Endometrium (tissue), 2 donors: ENCODE measurements at regions not wholly inside any gene's neighbourhood (a gene's known extent, or its start where the extent isn't known, plus 50 kb on each side); places are given as distances from the start of the nearest gene placed in this dataset.
A peak's percentile ranks its signal among the peaks of the same experiment; 100 is the strongest.
"Not testable (repeated sequence)": the region's sequence is repeated elsewhere in the genome, so short reads cannot be mapped to it uniquely, and the experiment has no call there.

Experiments
- FAIRE-seq: peaks from 2 replicates; lab custom pipeline; 2012; peaks lifted over from hg19 to GRCh38; lab: Jason Lieb, UNC
- donor health status: control.
- donor health status: control.

GRCh38 chr18:46179306-46179705 lies 75.1 kb downstream of the HAUS1 start:
- FAIRE-seq, result no peak

DNA sequence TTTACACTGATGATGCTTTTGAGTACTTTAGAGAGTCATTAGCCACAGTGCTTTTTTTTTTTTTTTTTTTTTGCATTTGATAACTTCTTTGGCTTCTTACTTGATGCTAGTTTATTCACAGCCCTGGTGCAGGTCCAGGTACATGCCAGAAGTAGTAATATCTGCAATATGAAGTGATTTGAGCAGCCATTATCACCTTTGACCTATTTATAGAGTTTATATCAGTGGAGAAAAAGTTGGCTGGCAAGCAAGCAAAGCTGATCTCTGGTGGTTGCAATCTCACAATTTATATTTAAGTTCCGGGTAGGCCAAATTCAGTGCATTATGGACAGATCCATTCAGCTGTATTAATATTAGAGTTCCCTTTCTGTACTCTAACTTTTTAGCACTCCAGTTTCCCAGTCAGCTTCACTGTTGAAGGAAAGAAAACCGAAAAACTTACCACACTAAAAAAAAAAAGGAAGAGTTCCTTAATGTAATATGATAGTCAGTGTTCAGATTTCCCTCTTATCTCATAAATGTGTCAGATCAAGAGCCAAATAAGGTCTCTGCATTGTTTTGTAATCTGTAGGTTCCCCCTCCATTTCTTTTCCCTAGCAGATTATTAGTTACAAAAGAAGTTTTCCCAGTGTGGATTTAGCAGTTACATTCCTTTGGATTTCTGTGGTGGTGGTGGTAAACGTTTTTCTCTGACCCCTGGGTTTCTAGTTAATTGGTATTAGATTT lies 78.6 kb downstream of the HAUS1 start:
- no peak for FAIRE-seq

DNA sequence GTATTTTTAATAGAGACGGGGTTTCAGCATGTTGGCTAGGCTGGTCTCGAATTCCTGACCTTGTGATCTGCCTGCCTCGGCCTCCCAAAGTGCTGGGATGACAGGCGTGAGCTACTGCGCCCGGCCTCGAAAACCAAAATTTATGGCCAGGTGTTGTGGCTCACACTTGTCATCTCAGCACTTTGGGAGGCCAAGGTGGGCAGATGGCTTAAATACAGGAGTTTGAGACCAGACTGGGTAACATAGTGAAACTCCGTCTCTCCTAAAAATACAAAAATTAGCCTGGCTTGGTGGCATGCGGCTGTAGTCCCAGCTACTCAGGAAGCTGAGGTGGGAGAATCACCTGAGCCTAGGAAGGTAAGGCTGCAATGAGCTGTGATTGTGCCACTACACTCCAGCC lies 80.1 kb downstream of the HAUS1 start:
- not testable (repeated sequence) for FAIRE-seq

DNA sequence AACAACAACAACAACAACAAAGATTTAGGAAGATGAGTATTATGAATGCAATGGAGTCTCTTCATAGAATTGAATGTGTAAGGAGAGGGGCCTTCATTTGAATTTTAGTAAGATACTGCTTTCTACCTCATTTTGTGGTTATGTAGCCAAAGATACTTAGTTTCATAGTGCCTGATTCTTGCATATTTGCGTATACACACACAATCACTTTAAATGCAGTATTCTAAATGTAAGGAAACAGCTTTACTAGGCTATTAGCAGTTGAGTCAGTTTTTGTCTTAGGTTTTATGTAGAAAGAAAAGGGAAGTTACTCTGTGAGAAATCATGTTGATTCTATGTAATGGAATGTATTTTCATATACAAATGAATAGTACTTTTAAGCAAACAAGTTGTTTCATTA lies 80.5 kb downstream of the HAUS1 start:
- no peak for FAIRE-seq

DNA sequence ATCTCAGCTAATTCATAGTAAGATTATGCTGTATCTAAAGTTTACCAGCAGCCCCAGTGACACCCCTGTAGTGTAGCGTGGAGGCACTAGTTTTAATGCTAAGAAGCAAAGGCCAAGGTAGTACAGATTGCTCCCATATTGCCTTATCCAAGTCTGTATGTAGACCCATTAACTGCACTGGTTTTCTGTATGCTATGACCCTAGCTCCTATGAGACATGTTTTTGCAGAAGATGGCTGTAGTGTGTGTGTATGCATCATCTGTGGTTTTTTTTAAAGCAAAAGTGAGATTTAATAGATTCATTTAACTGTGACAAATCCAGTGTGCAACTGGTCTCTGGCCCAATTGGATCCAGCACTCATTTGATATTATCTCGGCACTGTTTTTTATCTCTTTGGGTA lies 86.5 kb downstream of the HAUS1 start:
- no peak for FAIRE-seq

DNA sequence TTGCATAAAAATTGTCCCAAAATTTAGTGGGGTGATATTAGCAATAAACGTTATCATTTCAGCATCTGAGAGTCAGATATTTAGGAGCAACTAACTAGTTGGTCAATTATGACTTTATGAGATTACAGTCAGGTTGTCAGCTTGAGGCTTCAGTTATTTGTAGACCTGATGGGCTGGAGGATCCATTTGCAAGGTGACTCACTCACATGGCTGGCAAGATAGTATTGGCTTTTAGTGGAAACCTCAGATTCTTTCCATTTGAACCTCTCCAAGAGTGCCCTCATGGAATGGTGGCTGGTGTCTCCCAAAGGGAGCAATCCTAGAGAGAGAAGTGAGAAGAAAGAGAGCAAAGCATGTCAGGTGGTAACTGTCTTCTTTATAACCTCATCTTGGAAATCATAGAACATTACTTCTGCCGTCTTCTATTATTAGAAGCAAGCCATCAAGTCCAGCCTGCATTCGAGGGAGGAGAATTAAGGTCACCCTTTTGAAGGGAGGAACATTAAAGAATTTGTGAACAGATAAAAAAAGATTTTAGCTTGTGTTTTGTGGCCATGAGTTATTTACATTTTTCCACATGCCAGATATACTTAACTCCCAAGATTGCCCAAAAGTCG lies 92.5 kb downstream of the HAUS1 start:
- FAIRE-seq, result no peak

DNA sequence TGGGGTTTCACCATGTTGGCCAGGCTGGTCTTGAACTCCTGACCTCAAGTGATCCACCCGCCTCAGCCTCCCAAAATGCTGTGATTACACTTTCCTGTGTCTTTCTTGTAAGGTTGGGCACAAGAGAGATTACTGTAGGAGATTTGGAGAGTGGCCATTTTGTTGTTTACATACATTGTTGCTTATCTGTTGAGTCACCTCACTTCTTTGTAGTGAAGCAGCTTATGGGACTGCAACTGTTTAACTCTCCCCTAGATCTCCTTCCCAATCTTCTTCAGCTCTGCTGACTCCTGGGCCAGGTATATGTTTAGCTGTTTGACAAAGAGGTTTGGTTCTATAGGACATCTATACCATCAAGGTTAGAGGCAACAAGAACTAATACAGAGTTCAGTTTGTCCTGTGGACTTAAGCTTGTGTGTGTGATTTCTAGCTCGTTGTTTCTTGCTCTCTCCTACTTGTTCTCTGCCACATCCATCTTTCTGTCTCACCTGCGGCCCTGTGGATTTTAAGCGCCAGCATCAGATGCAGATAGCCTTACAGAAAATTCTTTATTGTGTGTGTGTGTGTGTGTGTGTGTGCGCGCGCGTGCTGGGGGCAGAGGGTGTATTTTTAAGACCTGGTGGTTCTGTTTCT lies 95.4 kb downstream of the HAUS1 start:
- no peak for FAIRE-seq

- FAIRE-seq, result not testable (repeated sequence)
These were observed 96.2 kb downstream of the HAUS1 start for GRCh38 chr18:46200178-46201055.

DNA sequence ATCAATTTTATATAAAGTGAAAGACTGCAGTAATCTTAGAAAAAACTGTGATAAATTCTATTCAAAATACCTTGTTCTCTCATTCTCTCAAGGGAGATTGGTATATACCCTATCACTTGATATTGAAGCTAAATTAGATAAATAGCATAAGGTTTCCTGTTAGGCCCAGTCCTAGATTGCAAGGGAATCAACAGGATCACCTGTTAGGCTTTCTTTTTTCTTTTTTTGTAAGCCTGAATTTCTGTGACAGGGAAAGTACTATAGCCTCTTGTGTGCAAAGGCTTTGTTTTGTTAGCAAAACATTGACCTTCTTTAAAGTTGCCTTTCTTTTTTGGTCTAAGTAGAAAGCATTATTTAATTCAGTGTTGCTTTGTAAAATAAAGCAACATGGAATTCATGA lies 100.0 kb downstream of the HAUS1 start:
- FAIRE-seq, result no peak

GRCh38 chr18:46207985-46208384 lies 103.8 kb downstream of the HAUS1 start:
- no peak for FAIRE-seq

- FAIRE-seq, result no peak
These were observed 105.0 kb downstream of the HAUS1 start for GRCh38 chr18:46209161-46209560.

DNA sequence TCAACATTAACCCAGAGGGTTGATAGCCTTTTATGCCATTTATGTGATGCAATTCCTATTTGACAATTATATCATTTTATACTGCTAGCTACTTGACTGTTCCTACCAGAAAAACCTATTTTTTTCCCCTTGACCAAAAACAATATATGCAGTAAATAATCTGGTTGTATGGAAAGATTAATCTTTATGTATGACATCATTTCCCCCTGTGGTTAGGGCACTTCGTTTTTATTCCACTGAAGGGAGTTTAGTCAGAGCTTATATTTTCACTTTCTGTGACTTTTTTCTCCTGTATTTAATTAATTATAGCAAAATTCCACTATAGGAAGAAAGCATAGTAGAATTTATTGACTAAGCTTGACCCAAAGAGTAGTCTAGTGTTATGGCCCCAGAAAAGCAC lies 107.6 kb downstream of the HAUS1 start:
- FAIRE-seq, result no peak

DNA sequence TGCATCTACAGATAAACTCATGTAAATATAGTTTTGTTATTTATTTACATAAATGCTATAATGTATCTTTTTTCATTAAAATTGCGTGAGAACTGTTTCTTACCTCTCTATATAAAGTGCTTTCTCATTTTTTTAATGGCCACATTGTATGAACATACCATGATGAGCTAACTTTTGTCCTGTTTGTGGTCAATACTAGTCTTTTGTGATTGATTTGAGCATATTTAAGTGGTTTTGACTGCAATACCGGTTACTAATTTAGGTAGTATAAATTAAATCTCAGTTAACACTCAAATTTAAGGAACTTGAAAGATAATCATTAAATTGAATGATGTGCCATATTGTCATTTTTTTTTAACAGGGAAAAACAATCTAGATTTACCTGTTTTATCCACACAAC lies 108.2 kb downstream of the HAUS1 start:
- no peak for FAIRE-seq

- peak; percentile 18 for FAIRE-seq
These were observed 109.1 kb downstream of the HAUS1 start for GRCh38 chr18:46213295-46213694.

GRCh38 chr18:46214435-46214834 lies 110.2 kb downstream of the HAUS1 start:
- FAIRE-seq, result no peak

GRCh38 chr18:46215902-46216723 lies 111.9 kb downstream of the HAUS1 start:
- FAIRE-seq, result no peak

GRCh38 chr18:46220116-46220515 lies 115.9 kb downstream of the HAUS1 start:
- no peak for FAIRE-seq

GRCh38 chr18:46222093-46222492 lies 117.9 kb downstream of the HAUS1 start:
- no peak for FAIRE-seq

DNA sequence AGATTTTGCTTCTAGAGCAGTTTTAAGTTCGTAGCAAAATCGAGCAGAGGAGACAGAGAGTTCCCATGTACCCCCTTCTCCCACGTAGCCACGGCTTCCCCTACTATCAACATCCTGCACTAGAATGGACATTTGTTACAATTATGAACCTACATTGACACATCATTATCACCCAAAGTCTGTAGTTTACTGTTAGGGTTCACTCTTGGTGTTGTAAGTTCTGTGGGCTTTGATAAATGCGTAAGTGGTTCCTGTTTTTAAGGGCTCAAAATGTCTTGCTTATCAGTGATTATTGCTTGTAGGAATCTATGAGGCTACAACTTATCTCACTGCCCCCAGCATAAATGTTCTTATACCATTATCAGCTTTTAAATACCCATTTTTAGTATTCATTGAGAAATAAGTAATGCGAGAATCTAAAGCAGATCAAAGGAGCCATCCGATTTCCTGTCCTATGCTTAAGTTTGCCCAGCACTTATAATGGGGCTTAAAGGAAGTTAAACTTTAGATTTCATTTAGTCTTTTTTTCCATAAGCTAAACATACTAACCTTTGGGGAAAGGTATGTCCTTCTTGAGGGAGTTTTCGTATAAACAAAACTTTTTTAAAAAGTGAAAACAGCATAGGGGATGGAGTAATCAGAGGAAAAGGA lies 118.7 kb downstream of the HAUS1 start:
- no peak for FAIRE-seq

DNA sequence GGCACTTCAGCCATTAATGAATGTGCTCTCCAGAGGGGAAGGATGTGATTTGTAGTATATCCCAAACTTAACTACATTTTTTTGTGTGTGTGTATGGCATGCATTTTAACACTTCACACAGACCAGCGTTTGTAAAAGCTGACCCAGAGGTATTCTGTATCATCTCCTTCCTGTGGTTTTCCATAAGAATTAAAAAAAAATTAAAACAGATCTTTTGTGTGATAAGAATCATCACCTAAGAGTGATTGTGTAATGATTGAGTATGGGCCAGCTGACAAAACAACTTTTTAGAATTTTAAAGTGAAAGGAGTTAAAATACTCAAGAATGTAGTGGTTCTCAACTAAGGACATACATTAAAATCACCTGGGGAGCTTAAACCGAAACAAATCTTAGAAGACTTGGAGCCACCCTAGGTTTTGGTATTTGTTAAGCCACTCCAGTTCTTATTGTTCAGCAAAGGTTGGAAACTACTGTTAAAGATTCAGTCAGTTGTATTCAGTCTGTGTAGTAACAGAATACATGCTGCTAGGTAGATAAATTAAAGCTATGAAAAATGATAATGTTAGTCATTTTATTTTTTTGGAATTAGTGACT lies 120.1 kb downstream of the HAUS1 start:
- FAIRE-seq, result no peak

DNA sequence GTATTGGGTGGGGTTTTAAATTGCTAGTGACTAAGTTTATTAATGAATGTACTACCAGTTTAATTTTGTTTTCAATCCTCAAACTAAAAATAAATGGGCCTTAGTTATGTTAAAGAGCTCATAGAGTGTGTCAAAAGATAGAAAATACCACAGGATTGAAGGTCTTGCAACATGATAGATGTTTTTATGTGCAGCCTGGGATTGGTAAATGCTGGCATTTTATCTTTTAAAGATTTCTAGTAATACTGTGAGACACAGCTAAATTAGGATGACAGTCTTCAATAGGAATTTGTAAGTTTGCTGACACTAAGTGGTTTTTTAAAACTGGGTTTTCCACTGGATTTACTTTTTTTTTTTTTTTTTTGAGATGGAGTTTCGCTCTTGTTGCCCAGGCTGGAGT lies 122.3 kb downstream of the HAUS1 start:
- no peak for FAIRE-seq
